H1 (cell line): ENCODE measurements at regions not wholly inside any gene's neighbourhood (a gene's known extent, or its start where the extent isn't known, plus 50 kb on each side); places are given as distances from the start of the nearest gene placed in this dataset.

Experiments used
- CHD7 ChIP-seq: fragments of 300-600 bp; sonication (generic); IDR thresholded peaks from 2 replicates; pipeline ENCODE4 v1.7.1; 2012; ENCODE audit warnings: low read length, moderate library complexity, mild to moderate bottlenecking, inconsistent platforms; ENCODE audit not compliant: insufficient replicate concordance
- CTBP2 ChIP-seq: IDR thresholded peaks from 2 replicates; pipeline ENCODE4 v1.7.0; 2011; ENCODE audit warnings: borderline replicate concordance, mild to moderate bottlenecking, moderate library complexity, mixed read lengths, low read length; ENCODE audit not compliant: insufficient read depth, insufficient read length
- HDAC2 ChIP-seq, 2 experiments: fragments of 300-600 bp in 1 of 2; sonication (generic) in 1 of 2; IDR thresholded peaks; 2 replicates each; pipeline ENCODE4 v1.6.1; 2011 to 2012; ENCODE audit warnings: low read depth in 2 of 2, low read length in 2 of 2, mild to moderate bottlenecking in 2 of 2, moderate library complexity in 2 of 2, borderline replicate concordance in 1 of 2, inconsistent platforms in 1 of 2
- POLR2AphosphoS5 ChIP-seq: IDR thresholded peaks from 2 replicates; pipeline ENCODE4 v1.6.1; 2011; ENCODE audit warnings: low read depth, low read length
- RNF2 ChIP-seq: fragments of 200-900, 300-1000 bp; sonication (generic); IDR thresholded peaks from 2 replicates; pipeline ENCODE4 v1.7.1; 2016; ENCODE audit warnings: borderline replicate concordance, low read depth, mild to moderate bottlenecking, antibody characterized with exemption, low read length; ENCODE audit not compliant: poor library complexity, severe bottlenecking; ENCODE audit errors: missing control alignments
- SIX5 ChIP-seq: IDR thresholded peaks from 2 replicates; pipeline ENCODE4 v1.6.1; 2011; ENCODE audit warnings: mild to moderate bottlenecking, low read depth, low read length
- SP1 ChIP-seq: IDR thresholded peaks from 2 replicates; pipeline ENCODE4 v1.6.1; 2011; ENCODE audit warnings: low read depth, low read length
- TAF1 ChIP-seq: IDR thresholded peaks from 2 replicates; pipeline ENCODE4 v1.6.1; 2011; ENCODE audit warnings: mild to moderate bottlenecking, low read depth, low read length
- USF2 ChIP-seq: IDR thresholded peaks from 2 replicates; pipeline ENCODE4 v1.6.1; 2011; ENCODE audit warnings: low read length, improper control_type of control experiment

- TF ChIP-seq CHD7 = no peak
- TF ChIP-seq CTBP2 = no peak
- TF ChIP-seq SP1 = no peak
- TF ChIP-seq RNF2 = no peak
- no peak for TF ChIP-seq TAF1
- no peak for TF ChIP-seq SIX5
- no peak for TF ChIP-seq USF2
- TF ChIP-seq HDAC2 (IDR thresholded peaks at IDR 0.05; ENCODE audit: borderline replicate concordance in 1 of 2, low read depth in 2 of 2, low read length in 2 of 2) = no peak
- TF ChIP-seq POLR2AphosphoS5 = no peak
- TF ChIP-seq, all 59 proteins: peak for 0
These were observed 202.0 kb downstream of the PAPSS1 start (continued) for GRCh38 chr4:107518076-107518475.
